ENCODE measurements at regions not wholly inside any gene's neighbourhood (a gene's known extent, or its start where the extent isn't known, plus 50 kb on each side); places are given as distances from the start of the nearest gene placed in this dataset.
"Not testable (repeated sequence)": the region's sequence is repeated elsewhere in the genome, so short reads cannot be mapped to it uniquely, and the experiment has no call there.

DNA sequence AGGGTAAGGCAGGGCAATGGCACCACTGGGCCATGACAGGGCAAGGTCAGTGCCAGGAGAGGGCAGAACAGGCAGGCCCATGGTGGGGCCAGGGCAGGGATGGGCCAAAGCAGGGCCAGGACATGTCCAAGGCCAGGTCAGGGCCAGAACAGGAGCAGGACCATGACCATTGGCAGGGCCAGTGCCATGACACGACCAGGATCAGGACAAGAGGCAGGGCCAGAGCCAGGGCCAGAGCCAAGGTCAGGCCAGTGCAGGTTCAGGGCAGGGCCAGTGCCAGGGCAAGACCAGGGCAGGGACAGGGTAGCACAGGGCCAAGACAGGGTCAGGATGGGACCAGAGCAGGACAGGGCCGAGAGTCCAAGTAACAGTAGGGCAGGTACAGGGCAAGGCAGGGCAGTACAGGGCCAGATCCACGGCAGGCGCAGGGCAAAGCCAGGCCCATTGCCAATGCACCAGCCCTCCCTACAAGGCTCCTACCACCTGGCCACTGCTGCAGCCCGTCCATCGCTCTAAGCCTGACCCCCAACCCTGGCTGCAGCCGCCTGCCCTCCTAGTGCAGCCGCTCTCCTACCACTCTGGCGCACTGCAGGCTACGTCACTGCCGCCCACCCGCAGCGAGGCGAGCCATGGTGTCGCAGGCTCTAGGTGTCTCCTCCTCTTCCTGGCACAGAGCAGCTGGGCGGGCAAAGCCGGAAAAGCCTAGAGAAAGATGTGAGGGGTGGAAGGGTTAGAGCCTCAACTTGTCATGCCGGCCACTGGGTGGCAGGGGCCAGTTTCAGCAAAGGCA is 2876.3 kb downstream of the RPIA start:
- TF ChIP-seq CTCF, POLR2A (IDR thresholded peaks at IDR 0.05): not testable (repeated sequence)
